Upper lobe of left lung (tissue), 6 donors: ENCODE measurements at regions not wholly inside any gene's neighbourhood (a gene's known extent, or its start where the extent isn't known, plus 50 kb on each side); places are given as distances from the start of the nearest gene placed in this dataset.

Source experiments
- ATAC-seq, 2 donors: fragments of 200-7000 bp; cut with Tn5 transposase; one replicate each; pipeline ENCODE4 v1.9.1; 2022; ENCODE audit warnings: mild to moderate bottlenecking in 2 of 2, moderate library complexity in 2 of 2; ENCODE audit not compliant: low FRiP score in 2 of 2
- DNase-seq, 2 donors: peaks; one replicate each; pipeline ENCODE4 v3.0.0-alpha.2; 2019 to 2020
- H3K27ac ChIP-seq, 4 donors: fragments of 200-600 bp; sonication (generic); one replicate each; pipeline ENCODE4 v1.5.1; 2016 to 2019
- H3K27me3 ChIP-seq, 4 donors: fragments of 200-600 bp; sonication (generic); one replicate each; pipeline ENCODE4 v1.5.1; 2017 to 2019
- H3K36me3 ChIP-seq, 4 donors: fragments of 200-600 bp; sonication (generic); one replicate each; pipeline ENCODE4 v1.5.1; 2016 to 2019
- H3K4me1 ChIP-seq, 4 donors: fragments of 200-600 bp; sonication (generic); one replicate each; pipeline ENCODE4 v1.5.1; 2018 to 2019
- H3K4me3 ChIP-seq, 4 donors: fragments of 200-600 bp; sonication (generic); one replicate each; pipeline ENCODE4 v1.5.1; 2017 to 2019; ENCODE audit warnings: mild to moderate bottlenecking in 2 of 4, moderate library complexity in 1 of 4
- H3K9me3 ChIP-seq, 4 donors: fragments of 200-600 bp; sonication (generic); one replicate each; pipeline ENCODE4 v1.5.1; 2018 to 2019
- CTCF ChIP-seq, 6 experiments: fragments of 450-650 bp in 4 of 6; fragments of 200-600 bp in 2 of 6; sonication (generic) in 2 of 6; IDR thresholded peaks; one replicate each; pipeline ENCODE4 v1.5.1; 2016 to 2019; ENCODE audit warnings: antibody characterized with exemption in 6 of 6
- EP300 ChIP-seq, 4 donors: sonication (generic); formaldehyde crosslinking; IDR thresholded peaks; one replicate each; pipeline ENCODE4 v1.5.1; 2017; ENCODE audit warnings: antibody characterized with exemption in 4 of 4, control low read depth in 2 of 4
- POLR2A ChIP-seq, 4 donors: fragments of 450-650 bp; IDR thresholded peaks; one replicate each; pipeline ENCODE4 v1.5.1; 2016 to 2017; ENCODE audit warnings: antibody characterized with exemption in 4 of 4, mild to moderate bottlenecking in 2 of 4
- POLR2AphosphoS5 ChIP-seq, 2 donors: sonication (generic); formaldehyde crosslinking; IDR thresholded peaks; one replicate each; pipeline ENCODE4 v1.5.1; 2017; ENCODE audit warnings: antibody characterized with exemption in 2 of 2
- WGBS, 2 donors: methylation state at CpG; one replicate each; pipeline ENCODE4 v1.1.5; 2017 to 2018; 5-methylcytosine and 5-hydroxymethylcytosine counted together
- donor health status: DM: no; HTN: no; CAD: no; lungs with moderate emphysema.
- donor health status: DM: no; HTN: yes; CAD: no; lungs with severe emphysema.

GRCh38 chr2:59947209-59947608 lies 606.2 kb downstream of the BCL11A start:
- ATAC-seq, result no peak
- no peaks in the 10 kb centered on the region for H3K27me3 ChIP-seq
- no peaks in the 10 kb centered on the region for H3K36me3 ChIP-seq
- DNase-seq, result no peak
- no peak for TF ChIP-seq CTCF (IDR thresholded peaks at IDR 0.05)
- TF ChIP-seq EP300 (IDR thresholded peaks at IDR 0.05), result no peak
- no peak for TF ChIP-seq POLR2A (IDR thresholded peaks at IDR 0.05)
- TF ChIP-seq POLR2AphosphoS5 (IDR thresholded peaks at IDR 0.05), result no peak
- H3K27ac ChIP-seq, result no peak overlapping the region
- no peaks in the 10 kb centered on the region for H3K4me1 ChIP-seq
- no peaks in the 10 kb centered on the region for H3K9me3 ChIP-seq
- no peak overlapping the region for H3K4me3 ChIP-seq
- 54 to 79% methylated on average over 3 of the region's 3 CpGs for WGBS, 2 donors

GRCh38 chr2:59939236-59939635 lies 614.2 kb downstream of the BCL11A start:
- no peak for ATAC-seq
- H3K36me3 ChIP-seq, result no peaks in the 10 kb centered on the region
- H3K4me3 ChIP-seq, result no peak overlapping the region
- no peak for TF ChIP-seq POLR2A (IDR thresholded peaks at IDR 0.05)
- TF ChIP-seq CTCF (IDR thresholded peaks at IDR 0.05), result no peak
- no peak for TF ChIP-seq EP300 (IDR thresholded peaks at IDR 0.05)
- no peak for TF ChIP-seq POLR2AphosphoS5 (IDR thresholded peaks at IDR 0.05)
- no peaks in the 10 kb centered on the region for H3K4me1 ChIP-seq
- no peak for DNase-seq
- no peak overlapping the region for H3K27ac ChIP-seq
- 69 to 74% methylated on average over 3 of the region's 3 CpGs for WGBS, 2 donors
- H3K27me3 ChIP-seq, result no peaks in the 10 kb centered on the region
- no peaks in the 10 kb centered on the region for H3K9me3 ChIP-seq

- 40 to 50% methylated on average over 2 of the region's 2 CpGs for WGBS, 2 donors
- DNase-seq (no peak), ATAC-seq (no peak)
- Histone ChIP-seq H3K27me3 (no peaks in the 10 kb centered on the region), H3K4me1 (no peaks in the 10 kb centered on the region), H3K36me3 (no peaks in the 10 kb centered on the region), H3K27ac (no peak overlapping the region), H3K4me3 (no peak overlapping the region), H3K9me3 (no peaks in the 10 kb centered on the region)
- TF ChIP-seq POLR2A (IDR thresholded peaks at IDR 0.05), result no peak
- TF ChIP-seq POLR2AphosphoS5 (IDR thresholded peaks at IDR 0.05), result no peak
- no peak for TF ChIP-seq EP300 (IDR thresholded peaks at IDR 0.05)
- no peak for TF ChIP-seq CTCF (IDR thresholded peaks at IDR 0.05)
These were observed 615.3 kb downstream of the BCL11A start for GRCh38 chr2:59938181-59938580.

GRCh38 chr2:59936048-59936447 lies 617.4 kb downstream of the BCL11A start:
- H3K27ac ChIP-seq, result no peak overlapping the region
- no peaks in the 10 kb centered on the region for H3K36me3 ChIP-seq
- whole genome bisulfite sequencing, 2 donors, result 89% methylated on average over 3 of the region's 3 CpGs
- H3K27me3 ChIP-seq, result no peaks in the 10 kb centered on the region
- no peaks in the 10 kb centered on the region for H3K4me1 ChIP-seq
- no peak overlapping the region for H3K4me3 ChIP-seq
- DNase-seq (no peak), ATAC-seq (no peak)
- H3K9me3 ChIP-seq, result no peaks in the 10 kb centered on the region
- TF ChIP-seq CTCF (IDR thresholded peaks at IDR 0.05) (no peak), POLR2AphosphoS5 (IDR thresholded peaks at IDR 0.05) (no peak), POLR2A (IDR thresholded peaks at IDR 0.05) (no peak), EP300 (IDR thresholded peaks at IDR 0.05) (no peak)

- WGBS, 2 donors, result 76 to 84% methylated on average over 2 of the region's 2 CpGs
- no peak for TF ChIP-seq EP300 (IDR thresholded peaks at IDR 0.05)
- TF ChIP-seq CTCF (IDR thresholded peaks at IDR 0.05), result no peak
- no peak for TF ChIP-seq POLR2AphosphoS5 (IDR thresholded peaks at IDR 0.05)
- TF ChIP-seq POLR2A (IDR thresholded peaks at IDR 0.05), result no peak
- DNase-seq, result no peak
- Histone ChIP-seq H3K27me3 (no peaks in the 10 kb centered on the region), H3K9me3 (no peaks in the 10 kb centered on the region), H3K4me3 (no peak overlapping the region), H3K4me1 (no peaks in the 10 kb centered on the region), H3K27ac (no peak overlapping the region), H3K36me3 (no peaks in the 10 kb centered on the region)
- no peak for ATAC-seq
These were observed 618.4 kb downstream of the BCL11A start for GRCh38 chr2:59935005-59935404.
